ENCODE measurements at regions not wholly inside any gene's neighbourhood (a gene's known extent, or its start where the extent isn't known, plus 50 kb on each side); places are given as distances from the start of the nearest gene placed in this dataset.
"Not testable (repeated sequence)": the region's sequence is repeated elsewhere in the genome, so short reads cannot be mapped to it uniquely, and the experiment has no call there.

- ATAC-seq (ENCODE audit: low read depth); POLR2A ChIA-PET; DNase-seq; H3K27ac Mint-ChIP-seq; H3K9me3 Mint-ChIP-seq; H3K36me3 Mint-ChIP-seq; H3K4me1 Mint-ChIP-seq; H3K27me3 Mint-ChIP-seq; H3K4me3 Mint-ChIP-seq: not testable (repeated sequence)
These were observed 155.1 kb downstream of the SLITRK5 start for GRCh38 chr13:87826301-87826700.

- DNase-seq (no peak), ATAC-seq (ENCODE audit: low read depth) (no peak)
- H3K36me3 Mint-ChIP-seq = no peaks in the 10 kb centered on the region
- no peak overlapping the region for H3K4me3 Mint-ChIP-seq
- no peaks in the 10 kb centered on the region for H3K4me1 Mint-ChIP-seq
- H3K27ac Mint-ChIP-seq = no peak overlapping the region
- POLR2A ChIA-PET = no interaction called here
- no peaks in the 10 kb centered on the region for H3K27me3 Mint-ChIP-seq
- H3K9me3 Mint-ChIP-seq = peaks cover 2% of the 10 kb centered on the region
These were observed 156.3 kb downstream of the SLITRK5 start for GRCh38 chr13:87827479-87827878.

- no peak for DNase-seq
- H3K27ac Mint-ChIP-seq = no peak overlapping the region
- no peak overlapping the region for H3K4me3 Mint-ChIP-seq
- peaks cover 1% of the 10 kb centered on the region for H3K9me3 Mint-ChIP-seq
- H3K36me3 Mint-ChIP-seq = no peaks in the 10 kb centered on the region
- POLR2A ChIA-PET = no interaction called here
- H3K4me1 Mint-ChIP-seq = no peaks in the 10 kb centered on the region
- H3K27me3 Mint-ChIP-seq = no peaks in the 10 kb centered on the region
- no peak for ATAC-seq (ENCODE audit: low read depth)
These were observed 166.4 kb downstream of the SLITRK5 start for GRCh38 chr13:87837522-87837921.

DNA sequence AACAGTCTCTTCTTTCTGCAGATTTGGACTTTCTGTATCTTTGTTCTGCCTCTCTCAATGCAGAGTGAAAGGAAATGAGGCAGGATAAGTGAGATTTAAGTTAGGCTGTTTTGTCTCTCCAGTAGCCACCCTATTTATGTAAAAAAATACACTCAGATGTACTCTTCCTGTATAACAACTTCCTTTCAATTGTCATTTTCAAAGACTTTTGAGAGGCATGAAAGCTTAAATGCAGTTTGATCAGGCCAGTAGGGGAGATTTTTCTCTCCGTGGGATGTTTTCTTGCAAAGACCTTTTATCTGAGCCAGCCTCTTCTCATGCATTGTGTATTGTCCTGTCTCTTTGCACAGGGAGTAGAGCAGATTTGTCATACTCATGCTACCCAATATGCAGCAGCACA is 166.8 kb downstream of the SLITRK5 start:
- H3K36me3 Mint-ChIP-seq = no peaks in the 10 kb centered on the region
- POLR2A ChIA-PET = no interaction called here
- H3K27me3 Mint-ChIP-seq = no peaks in the 10 kb centered on the region

DNA sequence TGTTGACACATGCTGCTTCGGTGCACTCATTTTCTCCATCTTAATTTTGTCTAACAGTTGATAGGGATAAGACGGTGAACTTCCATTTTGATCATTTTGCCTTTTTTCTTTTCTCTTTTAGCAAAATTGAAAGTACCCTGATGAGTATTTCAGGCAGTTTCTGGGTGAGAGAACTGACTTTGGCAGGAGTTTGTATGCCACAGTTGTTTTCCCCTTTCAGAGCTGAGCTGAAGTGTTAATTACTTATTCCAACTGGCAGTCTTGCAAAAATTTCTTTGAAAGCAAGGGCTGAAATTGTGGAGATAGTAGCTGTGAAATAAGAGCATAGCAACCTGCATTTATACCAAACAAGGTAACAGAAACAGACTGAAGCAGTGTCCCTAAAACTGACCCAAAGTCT is 180.2 kb downstream of the SLITRK5 start:
- H3K27me3 Mint-ChIP-seq = no peaks in the 10 kb centered on the region
- H3K4me3 Mint-ChIP-seq = no peak overlapping the region
- POLR2A ChIA-PET = no interaction called here
- H3K27ac Mint-ChIP-seq = no peak overlapping the region
- DNase-seq = no peak
- H3K36me3 Mint-ChIP-seq = no peaks in the 10 kb centered on the region
- no peak for ATAC-seq (ENCODE audit: low read depth)
- H3K9me3 Mint-ChIP-seq = peaks cover 15% of the 10 kb centered on the region
- H3K4me1 Mint-ChIP-seq = no peaks in the 10 kb centered on the region

More for the DNA sequence above, 166.8 kb downstream of the SLITRK5 start:
- ATAC-seq (ENCODE audit: low read depth) (no peak), DNase-seq (no peak)
- H3K9me3 Mint-ChIP-seq = peaks cover 1% of the 10 kb centered on the region
- H3K4me3 Mint-ChIP-seq = no peak overlapping the region
- no peaks in the 10 kb centered on the region for H3K4me1 Mint-ChIP-seq
- no peak overlapping the region for H3K27ac Mint-ChIP-seq

DNA sequence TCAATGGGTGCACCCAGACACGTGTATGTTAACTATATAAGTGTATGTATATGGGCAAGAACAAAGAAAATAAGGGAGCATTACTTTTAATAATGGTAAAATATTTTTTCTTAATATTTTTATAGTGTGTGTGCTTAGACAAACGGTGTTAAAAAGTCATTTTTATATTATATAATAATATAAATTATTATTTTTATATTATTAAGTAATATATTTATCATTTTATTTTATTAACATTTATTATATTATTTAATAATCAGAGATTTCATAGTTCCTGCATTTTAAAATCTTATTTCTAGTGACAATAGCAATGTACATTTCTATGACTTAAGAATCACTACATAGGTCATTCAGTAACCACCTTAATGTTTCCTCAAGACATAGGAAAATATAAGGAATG is 184.4 kb downstream of the SLITRK5 start:
- no peaks in the 10 kb centered on the region for H3K27me3 Mint-ChIP-seq
- H3K4me1 Mint-ChIP-seq = no peaks in the 10 kb centered on the region
- ATAC-seq (ENCODE audit: low read depth) (no peak), DNase-seq (no peak)
- POLR2A ChIA-PET = no interaction called here
- H3K36me3 Mint-ChIP-seq = no peaks in the 10 kb centered on the region
- no peak overlapping the region for H3K27ac Mint-ChIP-seq
- H3K9me3 Mint-ChIP-seq = peaks cover 16% of the 10 kb centered on the region
- no peak overlapping the region for H3K4me3 Mint-ChIP-seq

GRCh38 chr13:87859261-87859660 is 188.1 kb downstream of the SLITRK5 start:
- no peak overlapping the region for H3K27ac Mint-ChIP-seq
- H3K27me3 Mint-ChIP-seq = no peaks in the 10 kb centered on the region
- ATAC-seq (ENCODE audit: low read depth) (no peak), DNase-seq (no peak)
- POLR2A ChIA-PET = no interaction called here
- no peaks in the 10 kb centered on the region for H3K36me3 Mint-ChIP-seq
- no peaks in the 10 kb centered on the region for H3K4me1 Mint-ChIP-seq
- H3K9me3 Mint-ChIP-seq = peaks cover 5% of the 10 kb centered on the region
- H3K4me3 Mint-ChIP-seq = no peak overlapping the region

DNA sequence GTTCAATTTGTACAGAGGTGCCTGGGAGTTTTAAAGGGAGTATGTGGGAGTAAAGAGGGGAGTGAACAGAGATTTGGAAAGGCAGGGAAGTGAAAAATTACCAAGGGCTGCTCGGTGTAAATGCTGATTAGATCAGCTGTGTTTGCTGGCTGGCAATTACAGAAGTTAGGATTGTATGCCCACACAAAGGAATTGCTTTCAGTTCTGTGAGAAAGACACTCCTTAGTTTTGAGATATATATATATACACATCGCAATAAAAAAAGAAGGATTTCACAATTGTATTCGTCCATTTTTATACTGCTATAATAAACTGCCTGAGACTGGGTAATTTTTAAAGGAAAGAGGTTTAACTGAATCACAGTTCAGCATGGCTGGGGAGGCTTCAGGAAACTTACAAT is 196.3 kb downstream of the SLITRK5 start:
- no peak for DNase-seq
- Mint-ChIP-seq H3K4me1 (no peaks in the 10 kb centered on the region), H3K4me3 (no peak overlapping the region), H3K27ac (no peak overlapping the region), H3K9me3 (peaks cover 2% of the 10 kb centered on the region), H3K27me3 (no peaks in the 10 kb centered on the region), H3K36me3 (no peaks in the 10 kb centered on the region)
- no peak for ATAC-seq (ENCODE audit: low read depth)
- POLR2A ChIA-PET = no interaction called here

DNA sequence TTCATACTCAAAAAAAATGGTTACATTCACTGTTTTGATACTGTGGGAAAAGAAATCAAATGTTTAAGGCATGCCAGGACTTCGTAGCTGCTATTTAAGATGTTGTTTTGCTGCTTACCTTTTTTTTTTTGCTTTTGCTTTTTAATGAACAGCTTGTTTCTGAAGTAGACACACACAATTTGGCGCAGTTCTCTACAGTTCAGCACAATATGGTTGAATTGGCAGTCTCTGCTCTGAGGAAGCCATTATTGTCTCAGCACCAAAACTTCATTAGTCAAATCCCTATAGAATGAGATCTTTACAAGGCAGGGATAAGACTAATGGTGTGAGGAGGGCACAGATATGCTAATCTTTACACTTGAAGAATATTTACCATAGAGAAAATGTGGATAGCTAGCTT is 197.6 kb downstream of the SLITRK5 start:
- no peaks in the 10 kb centered on the region for H3K36me3 Mint-ChIP-seq
- H3K4me1 Mint-ChIP-seq = no peaks in the 10 kb centered on the region
- no peaks in the 10 kb centered on the region for H3K27me3 Mint-ChIP-seq
- H3K4me3 Mint-ChIP-seq = no peak overlapping the region
- no peak for ATAC-seq (ENCODE audit: low read depth)
- DNase-seq = no peak
- POLR2A ChIA-PET = no interaction called here
- H3K9me3 Mint-ChIP-seq = peaks cover 3% of the 10 kb centered on the region
- no peak overlapping the region for H3K27ac Mint-ChIP-seq

- ATAC-seq (ENCODE audit: low read depth) (no peak), DNase-seq (no peak)
- Mint-ChIP-seq H3K4me1 (no peaks in the 10 kb centered on the region), H3K36me3 (no peaks in the 10 kb centered on the region), H3K27me3 (no peaks in the 10 kb centered on the region), H3K4me3 (no peak overlapping the region), H3K9me3 (peaks cover 1% of the 10 kb centered on the region), H3K27ac (no peak overlapping the region)
- POLR2A ChIA-PET = no interaction called here
These were observed 201.6 kb downstream of the SLITRK5 start for GRCh38 chr13:87872813-87873212.

- ATAC-seq (ENCODE audit: low read depth) (no peak), DNase-seq (no peak)
- H3K36me3 Mint-ChIP-seq = no peaks in the 10 kb centered on the region
- POLR2A ChIA-PET = no interaction called here
- peaks cover 1% of the 10 kb centered on the region for H3K9me3 Mint-ChIP-seq
- no peak overlapping the region for H3K4me3 Mint-ChIP-seq
- no peaks in the 10 kb centered on the region for H3K4me1 Mint-ChIP-seq
- no peaks in the 10 kb centered on the region for H3K27me3 Mint-ChIP-seq
- no peak overlapping the region for H3K27ac Mint-ChIP-seq
These were observed 206.3 kb downstream of the SLITRK5 start for GRCh38 chr13:87877477-87877876.

- Mint-ChIP-seq H3K36me3 (no peaks in the 10 kb centered on the region), H3K9me3 (no peaks in the 10 kb centered on the region), H3K4me1 (no peaks in the 10 kb centered on the region), H3K4me3 (no peak overlapping the region), H3K27me3 (no peaks in the 10 kb centered on the region), H3K27ac (no peak overlapping the region)
- POLR2A ChIA-PET = no interaction called here
- DNase-seq (no peak), ATAC-seq (ENCODE audit: low read depth) (no peak)
These were observed 207.5 kb downstream of the SLITRK5 start for GRCh38 chr13:87878706-87879105.

- Mint-ChIP-seq H3K4me3 (no peak overlapping the region), H3K4me1 (no peaks in the 10 kb centered on the region), H3K27ac (no peak overlapping the region), H3K9me3 (no peaks in the 10 kb centered on the region), H3K36me3 (no peaks in the 10 kb centered on the region), H3K27me3 (no peaks in the 10 kb centered on the region)
- no peak for ATAC-seq (ENCODE audit: low read depth)
- POLR2A ChIA-PET = no interaction called here
- no peak for DNase-seq
These were observed 213.7 kb downstream of the SLITRK5 start for GRCh38 chr13:87884884-87885283.

DNA sequence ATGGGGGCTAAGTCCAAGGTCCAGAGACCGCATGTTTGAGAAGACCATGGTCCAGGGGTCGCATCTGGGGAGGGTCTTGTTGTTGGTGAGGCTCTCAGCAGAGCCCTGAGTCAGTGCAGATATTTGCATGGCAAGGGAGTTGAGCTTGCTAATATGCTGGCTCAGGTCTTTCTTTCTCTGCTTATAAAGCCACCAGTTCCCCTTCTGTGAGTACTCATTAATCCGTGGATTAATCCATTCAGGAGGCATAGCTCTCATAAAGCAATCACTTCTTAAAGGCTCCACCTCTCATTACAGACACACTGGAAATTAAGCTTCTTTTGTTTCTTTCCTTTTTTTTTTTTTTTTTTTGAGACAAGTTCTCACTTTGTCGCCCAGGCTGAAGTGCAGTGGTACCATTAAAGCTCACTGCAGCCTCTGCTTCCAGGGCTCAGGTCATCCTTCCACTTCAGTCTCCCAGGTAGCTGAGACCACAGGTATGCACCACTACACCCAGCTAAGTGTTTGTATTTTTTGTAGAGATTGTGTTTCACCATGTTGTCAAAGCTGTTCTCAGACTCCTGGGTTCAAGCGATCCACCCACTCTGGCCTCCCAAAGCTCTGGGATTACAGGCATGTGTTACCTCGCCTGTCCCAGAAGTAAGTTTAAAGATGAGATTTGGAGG is 216.4 kb downstream of the SLITRK5 start:
- H3K36me3 Mint-ChIP-seq = no peaks in the 10 kb centered on the region
- ATAC-seq (ENCODE audit: low read depth) (no peak), DNase-seq (no peak)
- H3K4me3 Mint-ChIP-seq = no peak overlapping the region
- H3K27me3 Mint-ChIP-seq = no peaks in the 10 kb centered on the region
- POLR2A ChIA-PET = no interaction called here
- no peaks in the 10 kb centered on the region for H3K9me3 Mint-ChIP-seq
- H3K27ac Mint-ChIP-seq = no peak overlapping the region
- no peaks in the 10 kb centered on the region for H3K4me1 Mint-ChIP-seq

DNA sequence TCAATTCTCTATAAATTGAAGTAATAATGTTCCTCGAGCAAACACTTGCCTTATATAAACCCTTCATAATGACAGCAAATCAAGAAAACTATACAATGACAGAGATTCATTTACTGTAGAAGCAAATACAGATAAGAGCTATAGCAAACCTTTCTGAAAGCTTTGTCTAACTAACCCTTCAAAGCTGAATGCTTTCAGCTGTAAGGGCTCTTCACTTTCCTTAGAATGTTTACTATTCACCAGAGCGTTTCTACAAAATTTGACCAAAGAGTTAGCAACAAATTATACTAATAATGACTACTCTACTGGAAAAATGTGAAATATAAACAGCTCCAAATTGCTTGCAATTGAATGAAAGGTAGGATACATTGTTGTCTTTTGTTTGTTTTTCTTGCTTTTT is 218.1 kb downstream of the SLITRK5 start:
- no peaks in the 10 kb centered on the region for H3K4me1 Mint-ChIP-seq
- H3K27ac Mint-ChIP-seq = no peak overlapping the region
- ATAC-seq (ENCODE audit: low read depth) = no peak
- DNase-seq = no peak
- no peaks in the 10 kb centered on the region for H3K27me3 Mint-ChIP-seq
- no peaks in the 10 kb centered on the region for H3K9me3 Mint-ChIP-seq
- H3K4me3 Mint-ChIP-seq = no peak overlapping the region
- H3K36me3 Mint-ChIP-seq = no peaks in the 10 kb centered on the region
- POLR2A ChIA-PET = no interaction called here
